ENCODE measurements at regions not wholly inside any gene's neighbourhood (a gene's known extent, or its start where the extent isn't known, plus 50 kb on each side); places are given as distances from the start of the nearest gene placed in this dataset.

DNA sequence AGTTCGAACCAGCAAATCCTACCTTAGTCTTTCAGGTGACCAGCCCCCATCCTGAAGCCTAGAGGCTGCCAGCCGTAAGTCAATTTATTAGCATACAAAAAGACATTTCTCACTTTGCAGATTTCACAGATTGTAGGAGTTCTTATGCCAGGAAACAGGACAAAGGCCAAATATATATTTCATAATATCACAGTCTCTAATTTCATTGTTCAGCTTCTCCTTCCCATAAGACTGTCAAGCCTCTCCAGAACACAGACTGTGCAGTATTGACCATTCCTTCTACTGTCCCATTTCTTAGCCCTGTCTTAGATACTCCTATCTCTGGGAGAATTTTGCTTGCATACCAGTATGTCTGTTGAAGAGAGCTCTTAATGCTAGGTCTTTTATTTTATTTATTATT is 89.2 kb upstream of the RESF1 start:
- TF ChIP-seq, protein P1, sequence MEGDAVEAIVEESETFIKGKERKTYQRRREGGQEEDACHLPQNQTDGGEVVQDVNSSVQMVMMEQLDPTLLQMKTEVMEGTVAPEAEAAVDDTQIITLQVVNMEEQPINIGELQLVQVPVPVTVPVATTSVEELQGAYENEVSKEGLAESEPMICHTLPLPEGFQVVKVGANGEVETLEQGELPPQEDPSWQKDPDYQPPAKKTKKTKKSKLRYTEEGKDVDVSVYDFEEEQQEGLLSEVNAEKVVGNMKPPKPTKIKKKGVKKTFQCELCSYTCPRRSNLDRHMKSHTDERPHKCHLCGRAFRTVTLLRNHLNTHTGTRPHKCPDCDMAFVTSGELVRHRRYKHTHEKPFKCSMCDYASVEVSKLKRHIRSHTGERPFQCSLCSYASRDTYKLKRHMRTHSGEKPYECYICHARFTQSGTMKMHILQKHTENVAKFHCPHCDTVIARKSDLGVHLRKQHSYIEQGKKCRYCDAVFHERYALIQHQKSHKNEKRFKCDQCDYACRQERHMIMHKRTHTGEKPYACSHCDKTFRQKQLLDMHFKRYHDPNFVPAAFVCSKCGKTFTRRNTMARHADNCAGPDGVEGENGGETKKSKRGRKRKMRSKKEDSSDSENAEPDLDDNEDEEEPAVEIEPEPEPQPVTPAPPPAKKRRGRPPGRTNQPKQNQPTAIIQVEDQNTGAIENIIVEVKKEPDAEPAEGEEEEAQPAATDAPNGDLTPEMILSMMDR (IDR thresholded peaks at IDR 0.05), result no peak
- TF ChIP-seq EP300 (IDR thresholded peaks at IDR 0.05), result no peak

All from tibial nerve (tissue), 4 donors.